GM10248 (cell line): ENCODE measurements at regions not wholly inside any gene's neighbourhood (a gene's known extent, or its start where the extent isn't known, plus 50 kb on each side); places are given as distances from the start of the nearest gene placed in this dataset.

Experiments used
- CTCF ChIA-PET: fragments of 300-600 bp; sonication (Branson Sonifier 250); formaldehyde crosslinking; extraction: SDS; loops from one replicate; lab custom pipeline; 2021; ENCODE audit warnings: antibody characterized with exemption; lab: Yijun Ruan, JAX
- POLR2A ChIA-PET: fragments of 350-650 bp; sonication (Branson Sonifier 250); formaldehyde crosslinking; extraction: SDS; loops from one replicate; lab custom pipeline; 2020; ENCODE audit warnings: antibody characterized with exemption; lab: Yijun Ruan, JAX
- DNase-seq: peaks from one replicate; pipeline ENCODE4 v3.0.0; 2012; ENCODE audit errors: extremely low spot score
- TF ChIP-seq, protein P1 (sequence below): IDR thresholded peaks from 2 replicates; pipeline ENCODE4 v1.5.1; 2012; ENCODE audit warnings: mild to moderate bottlenecking, low read depth; ENCODE audit errors: extremely low read depth, missing control alignments, control extremely low read depth

DNA sequence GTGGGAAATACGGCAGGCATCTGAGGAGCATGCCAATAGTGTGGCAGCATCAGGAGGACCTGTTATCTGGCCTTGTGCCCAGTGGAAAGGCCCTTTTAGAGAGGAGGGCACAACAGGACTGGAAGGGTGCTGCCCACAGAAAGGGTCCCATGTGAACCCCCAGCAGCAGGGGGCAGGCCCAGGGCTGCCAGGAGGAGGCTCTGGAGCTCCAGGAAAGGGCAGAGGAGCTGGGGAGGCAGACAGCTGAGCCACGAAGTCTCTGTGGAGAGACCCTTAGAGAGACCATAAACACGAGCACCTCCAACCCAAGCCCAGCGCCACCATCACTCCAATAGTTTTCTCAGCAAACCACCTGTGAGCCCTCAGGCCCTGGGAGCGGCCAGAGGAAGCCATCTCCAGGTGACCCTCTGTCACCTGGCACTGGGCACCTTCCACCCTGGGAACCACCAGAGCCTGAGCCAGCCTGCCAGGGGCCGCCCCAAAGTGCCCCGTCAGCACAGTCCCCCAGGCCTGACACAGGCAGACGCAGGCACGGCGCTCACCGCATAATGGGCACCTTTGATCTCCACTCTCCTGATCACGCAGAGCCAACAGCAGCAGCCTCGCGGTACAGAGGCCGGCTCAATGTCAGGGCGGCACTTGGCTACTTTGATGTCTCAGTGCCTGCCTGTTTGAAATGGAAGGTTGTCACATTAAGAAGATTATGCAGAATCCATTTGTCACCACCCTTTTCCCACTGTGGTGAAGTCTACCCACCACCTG is 162.5 kb upstream of the RAB6C start:
- no peak for DNase-seq
- ChIA-PET POLR2A (no interaction called here), CTCF (no interaction called here)
- TF ChIP-seq, protein P1, sequence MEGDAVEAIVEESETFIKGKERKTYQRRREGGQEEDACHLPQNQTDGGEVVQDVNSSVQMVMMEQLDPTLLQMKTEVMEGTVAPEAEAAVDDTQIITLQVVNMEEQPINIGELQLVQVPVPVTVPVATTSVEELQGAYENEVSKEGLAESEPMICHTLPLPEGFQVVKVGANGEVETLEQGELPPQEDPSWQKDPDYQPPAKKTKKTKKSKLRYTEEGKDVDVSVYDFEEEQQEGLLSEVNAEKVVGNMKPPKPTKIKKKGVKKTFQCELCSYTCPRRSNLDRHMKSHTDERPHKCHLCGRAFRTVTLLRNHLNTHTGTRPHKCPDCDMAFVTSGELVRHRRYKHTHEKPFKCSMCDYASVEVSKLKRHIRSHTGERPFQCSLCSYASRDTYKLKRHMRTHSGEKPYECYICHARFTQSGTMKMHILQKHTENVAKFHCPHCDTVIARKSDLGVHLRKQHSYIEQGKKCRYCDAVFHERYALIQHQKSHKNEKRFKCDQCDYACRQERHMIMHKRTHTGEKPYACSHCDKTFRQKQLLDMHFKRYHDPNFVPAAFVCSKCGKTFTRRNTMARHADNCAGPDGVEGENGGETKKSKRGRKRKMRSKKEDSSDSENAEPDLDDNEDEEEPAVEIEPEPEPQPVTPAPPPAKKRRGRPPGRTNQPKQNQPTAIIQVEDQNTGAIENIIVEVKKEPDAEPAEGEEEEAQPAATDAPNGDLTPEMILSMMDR = no peak

DNA sequence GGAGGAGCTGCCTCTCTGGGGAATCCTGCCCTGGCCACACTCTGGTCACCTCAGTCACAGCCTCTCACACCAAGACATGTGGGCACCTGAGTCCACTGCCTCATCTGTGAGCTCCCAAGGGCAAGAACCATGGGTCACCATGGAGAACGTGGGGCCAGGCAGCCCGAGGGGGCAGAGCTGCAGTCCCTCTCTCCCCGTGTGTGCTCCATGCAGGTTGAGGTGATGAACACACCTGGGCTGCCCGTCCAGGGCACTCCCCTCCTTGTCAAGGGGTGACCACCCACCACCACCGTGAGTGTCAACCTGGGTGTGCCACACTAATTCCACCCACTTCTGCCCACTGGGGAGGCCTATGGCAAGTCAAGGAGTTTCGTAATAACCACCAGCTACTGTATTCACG is 159.6 kb upstream of the RAB6C start:
- TF ChIP-seq, protein P1 = no peak
- DNase-seq = peak; percentile 4
- ChIA-PET CTCF (no interaction called here), POLR2A (no interaction called here)

GRCh38 chr2:129820908-129821307 is 158.6 kb upstream of the RAB6C start:
- TF ChIP-seq, protein P1 = no peak
- DNase-seq = no peak
- ChIA-PET CTCF (no interaction called here), POLR2A (no interaction called here)

GRCh38 chr2:129821445-129821844 is 158.0 kb upstream of the RAB6C start:
- DNase-seq = no peak
- TF ChIP-seq, protein P1 = no peak
- ChIA-PET POLR2A (no interaction called here), CTCF (no interaction called here)

GRCh38 chr2:129823044-129823443 is 156.4 kb upstream of the RAB6C start:
- TF ChIP-seq, protein P1 = no peak
- DNase-seq = no peak
- CTCF ChIA-PET = no interaction called here
- POLR2A ChIA-PET = no interaction called here

GRCh38 chr2:129827311-129828090 is 152.0 kb upstream of the RAB6C start:
- no peak for DNase-seq

More at GRCh38 chr2:129827311-129828090, 152.0 kb upstream of the RAB6C start:
- TF ChIP-seq, protein P1 = no peak
- ChIA-PET POLR2A (no interaction called here), CTCF (no interaction called here)
